ENCODE measurements at regions not wholly inside any gene's neighbourhood (a gene's known extent, or its start where the extent isn't known, plus 50 kb on each side); places are given as distances from the start of the nearest gene placed in this dataset.
"Not testable (repeated sequence)": the region's sequence is repeated elsewhere in the genome, so short reads cannot be mapped to it uniquely, and the experiment has no call there.

DNA sequence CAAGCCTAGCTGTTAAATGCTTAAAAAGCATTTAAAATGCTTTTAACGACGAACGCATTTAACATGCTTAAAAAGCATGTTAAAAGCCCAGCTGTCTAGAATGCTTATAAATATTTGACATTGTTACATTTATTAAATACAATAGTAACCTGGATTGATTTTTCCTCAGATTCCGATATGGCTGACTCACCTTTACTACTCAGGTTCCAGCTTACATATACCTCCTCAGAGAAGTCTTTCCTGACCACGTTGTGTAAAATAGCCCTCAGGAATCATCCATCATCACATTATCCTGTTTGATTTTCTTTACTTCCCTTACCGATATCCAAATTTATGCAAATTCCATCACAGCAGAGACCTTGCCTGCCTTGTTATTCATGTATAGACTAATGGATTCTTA, 51.4 kb downstream of the SLC41A2 start:
- in situ Hi-C loops (cut with MboI; ENCODE audit: low sequenced_read_pairs), result no loop called here

DNA sequence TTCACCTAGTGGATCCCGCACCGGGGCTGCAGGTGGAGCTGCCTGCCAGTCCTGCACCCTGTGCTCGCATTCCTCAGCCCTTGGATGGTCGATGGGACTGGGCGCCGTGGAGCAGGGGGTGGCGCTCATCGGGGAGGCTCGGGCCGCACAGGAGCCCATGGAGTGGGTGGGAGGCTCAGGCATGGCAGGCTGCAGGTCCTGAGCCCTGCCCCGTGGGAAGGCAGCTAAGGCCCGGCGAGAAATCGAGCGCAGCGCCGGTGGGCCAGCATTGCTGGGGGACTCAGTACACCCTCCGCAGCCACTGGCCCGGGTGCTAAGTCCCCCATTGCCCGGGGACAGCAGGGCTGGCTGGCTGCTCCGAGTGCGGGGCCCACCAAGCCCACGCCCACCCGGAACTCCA, 52.6 kb downstream of the SLC41A2 start:
- in situ Hi-C loops (cut with MboI; ENCODE audit: low sequenced_read_pairs), result not testable (repeated sequence)

DNA sequence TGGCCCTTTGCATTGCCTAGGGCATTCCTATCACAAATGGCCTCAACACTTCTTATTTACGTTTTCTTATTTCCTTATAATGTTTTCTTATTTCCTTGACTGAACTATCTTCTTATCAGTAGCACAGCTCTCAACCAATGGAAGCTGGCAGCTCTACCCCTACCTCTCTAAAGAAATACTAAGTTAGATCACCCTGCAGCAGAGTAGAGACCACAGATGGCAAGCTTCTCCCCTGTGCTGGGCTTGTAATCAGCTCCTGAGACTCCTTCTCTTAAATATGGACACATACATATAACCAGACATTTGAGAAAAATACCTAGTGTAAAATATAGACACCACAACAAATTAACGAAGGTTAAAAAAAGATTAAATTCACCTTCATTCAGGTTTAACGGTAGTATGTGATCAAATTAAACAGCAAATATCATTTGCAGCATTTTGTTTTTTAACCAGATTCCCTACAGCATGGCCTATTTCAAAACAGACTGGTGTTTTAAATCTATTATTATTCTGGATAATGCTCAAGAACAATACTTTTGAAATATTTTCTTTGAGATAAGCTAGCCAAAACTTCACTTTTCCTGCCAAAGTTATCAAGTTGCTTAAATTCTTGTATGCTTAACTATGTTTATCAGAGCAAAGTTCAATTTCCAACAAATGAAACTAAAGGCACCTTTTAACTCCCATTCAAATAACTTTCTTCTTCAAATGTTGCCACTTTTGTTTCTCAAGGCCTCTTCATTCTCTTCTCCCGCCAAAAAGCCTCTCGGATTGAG, 54.3 kb downstream of the SLC41A2 start:
- in situ Hi-C loops (cut with MboI; ENCODE audit: low sequenced_read_pairs), result no loop called here

DNA sequence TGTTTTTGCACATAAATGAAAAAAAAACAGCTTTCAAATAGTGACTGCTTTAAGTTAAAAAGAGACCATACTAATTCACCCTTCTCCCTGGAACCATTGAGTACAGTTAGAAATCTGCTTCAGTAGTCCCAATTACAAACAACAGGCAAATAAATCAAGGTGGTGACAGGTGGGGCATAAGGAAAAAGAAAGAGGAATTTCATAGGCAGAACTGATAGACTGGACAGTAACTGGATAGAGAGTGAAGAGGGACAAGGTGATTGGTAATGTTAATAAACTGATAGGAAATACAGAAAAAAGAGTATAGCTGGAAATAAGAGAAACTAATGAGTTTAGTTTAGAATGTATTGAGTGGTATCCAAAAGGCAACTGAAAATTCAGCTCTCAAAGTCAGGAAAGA, 56.0 kb downstream of the SLC41A2 start:
- in situ Hi-C loops (cut with MboI; ENCODE audit: low sequenced_read_pairs), result no loop called here

DNA sequence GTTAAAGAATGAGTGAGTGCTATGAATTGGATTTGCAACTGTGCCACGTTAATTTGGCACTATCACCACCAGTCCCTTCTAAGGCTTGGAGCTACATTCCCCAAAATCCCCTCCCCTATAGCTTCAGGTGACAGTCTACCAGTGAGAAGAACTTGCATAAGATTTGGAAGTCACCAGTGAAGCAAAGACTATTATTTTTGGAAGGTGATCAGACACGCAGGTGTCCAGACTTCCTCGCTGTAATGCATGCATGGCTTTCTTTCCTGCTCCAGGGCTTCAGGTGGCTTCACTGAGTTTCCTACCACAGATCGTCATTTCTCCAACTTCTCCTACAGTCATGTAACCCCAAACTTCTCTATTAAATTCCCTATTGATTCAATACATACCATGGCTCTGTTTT, 61.4 kb downstream of the SLC41A2 start:
- in situ Hi-C loops (cut with MboI; ENCODE audit: low sequenced_read_pairs), result loop anchor here (25.0 kb wide), 1 partner anchor 709 kb away; no protein-coding TSS in a partner anchor

DNA sequence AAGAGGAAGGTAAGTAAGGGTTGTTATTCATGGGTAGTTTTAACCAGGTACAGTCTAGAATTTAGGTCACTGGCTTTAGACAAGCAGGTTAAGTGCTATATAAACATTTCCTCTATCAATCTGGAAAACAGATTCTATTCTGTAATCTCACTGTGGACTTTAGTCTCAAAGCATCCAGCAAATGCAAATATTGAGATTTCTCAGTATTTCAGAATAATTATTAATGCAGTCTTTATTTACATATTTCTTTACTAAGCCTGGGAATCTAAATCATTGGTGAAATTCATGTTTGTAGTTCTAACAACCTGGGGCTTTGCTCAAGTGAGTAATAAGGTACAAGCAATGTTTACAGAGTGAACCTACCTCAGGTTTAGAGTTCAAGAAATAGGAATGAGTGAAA, 61.9 kb downstream of the SLC41A2 start:
- in situ Hi-C loops (cut with MboI; ENCODE audit: low sequenced_read_pairs), result loop anchor here (25.0 kb wide), 1 partner anchor 709 kb away; no protein-coding TSS in a partner anchor

DNA sequence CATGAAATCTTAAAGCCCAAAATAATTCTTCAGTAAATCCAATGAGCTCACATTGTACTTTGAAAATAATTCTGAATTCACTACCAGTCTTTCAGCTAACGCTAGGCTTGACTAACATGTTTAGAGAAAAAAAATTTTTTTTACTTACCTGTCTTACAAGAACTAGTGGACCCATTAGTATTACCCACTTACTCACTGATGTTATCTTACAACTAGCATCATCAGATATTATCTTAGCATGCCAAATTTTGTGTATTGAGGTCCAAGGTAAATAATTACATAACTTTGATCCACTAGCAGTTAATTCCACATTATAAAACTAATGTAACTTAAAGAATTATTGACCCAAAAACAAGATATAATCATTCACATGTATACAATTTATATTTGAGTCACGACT, 62.7 kb downstream of the SLC41A2 start:
- in situ Hi-C loops (cut with MboI; ENCODE audit: low sequenced_read_pairs), result loop anchor here (25.0 kb wide), 1 partner anchor 708 kb away; no protein-coding TSS in a partner anchor

DNA sequence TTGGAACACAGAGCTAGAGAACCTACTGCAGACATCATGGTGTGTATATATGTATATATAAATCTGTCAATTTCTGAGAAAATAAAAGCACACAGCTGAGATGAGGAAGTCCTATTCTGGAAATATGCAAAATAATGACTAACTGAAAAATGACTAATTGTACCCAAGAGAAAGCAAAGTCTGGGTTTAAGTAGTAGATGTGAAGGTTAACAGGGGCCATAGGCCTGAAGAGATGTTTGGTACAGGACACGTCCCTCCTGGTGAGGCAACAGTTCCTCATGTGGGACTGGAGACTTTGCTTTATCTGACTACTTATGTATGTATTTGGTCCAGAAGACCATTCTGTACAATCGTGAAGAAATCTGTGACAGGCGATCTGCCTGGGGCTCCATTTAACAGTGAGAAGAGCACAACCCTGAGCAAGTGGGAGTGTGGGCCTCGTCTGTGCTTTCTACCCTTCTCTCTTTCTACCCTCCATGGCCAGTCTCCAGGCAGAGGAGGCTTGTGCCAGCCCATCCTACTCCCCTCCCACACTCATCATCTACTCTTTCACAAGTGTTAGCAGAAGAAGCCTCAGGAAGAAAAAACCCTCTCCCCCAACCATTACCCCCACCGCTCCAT, 67.5 kb downstream of the SLC41A2 start:
- in situ Hi-C loops (cut with MboI; ENCODE audit: low sequenced_read_pairs), result loop anchor here (25.0 kb wide), 1 partner anchor 703 kb away; no protein-coding TSS in a partner anchor

DNA sequence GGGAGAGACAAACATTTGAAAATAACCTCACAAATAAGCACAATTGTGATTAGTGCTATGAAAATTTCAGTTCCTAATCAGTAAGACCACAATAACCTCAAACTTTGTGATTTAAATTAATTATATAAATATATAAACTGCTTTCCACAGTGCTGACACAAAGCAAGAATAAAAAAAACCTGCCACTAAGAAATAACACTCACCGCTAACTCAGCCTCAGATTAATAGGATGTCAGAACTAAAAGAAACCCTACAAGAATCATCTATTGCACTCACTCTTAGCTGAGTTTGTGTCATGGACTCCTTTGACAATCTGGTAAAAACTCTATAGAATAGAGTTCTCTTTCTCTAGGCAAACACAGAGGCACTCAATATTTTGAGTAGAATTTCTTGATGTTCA, 68.4 kb downstream of the SLC41A2 start:
- in situ Hi-C loops (cut with MboI; ENCODE audit: low sequenced_read_pairs), result loop anchor here (25.0 kb wide), 1 partner anchor 702 kb away; no protein-coding TSS in a partner anchor

DNA sequence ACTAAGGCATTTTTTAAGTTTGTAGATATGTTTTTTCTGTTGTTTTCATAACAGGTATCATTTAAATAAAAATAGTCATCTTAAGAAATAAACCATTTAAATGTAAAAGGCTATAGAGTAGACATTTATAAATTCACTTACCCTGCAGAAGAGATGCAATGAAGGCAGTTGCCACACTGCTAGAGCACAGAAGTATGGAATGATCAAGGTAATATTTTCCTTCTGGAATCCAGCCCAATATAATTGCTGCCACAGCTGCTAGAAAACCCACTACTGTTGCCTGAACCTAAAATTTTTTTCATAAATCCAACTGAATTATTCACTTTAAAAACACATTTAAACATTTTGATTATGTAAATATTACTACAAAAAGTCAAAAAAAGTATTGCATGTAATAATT, 69.2 kb downstream of the SLC41A2 start:
- in situ Hi-C loops (cut with MboI; ENCODE audit: low sequenced_read_pairs), result loop anchor here (25.0 kb wide), 1 partner anchor 702 kb away; no protein-coding TSS in a partner anchor

DNA sequence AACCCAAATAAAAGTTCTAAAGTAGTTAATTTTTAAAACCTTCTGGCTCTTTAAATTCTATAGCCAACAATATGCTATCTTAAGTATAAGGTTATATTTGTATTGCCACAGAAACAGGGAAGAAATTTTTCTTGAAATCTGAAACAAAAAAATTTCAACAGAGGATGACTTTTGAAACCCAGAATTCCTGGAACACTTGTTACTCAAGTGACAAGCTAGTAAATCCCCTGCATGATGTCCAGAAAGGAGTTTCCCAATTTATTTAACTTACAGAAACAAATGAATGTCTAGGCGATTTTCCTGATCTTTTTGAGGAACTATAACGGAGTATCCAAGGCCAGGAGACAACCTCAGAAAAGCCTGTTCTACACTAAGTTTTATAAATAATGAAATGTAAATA, 69.6 kb downstream of the SLC41A2 start:
- in situ Hi-C loops (cut with MboI; ENCODE audit: low sequenced_read_pairs), result loop anchor here (25.0 kb wide), 1 partner anchor 701 kb away; no protein-coding TSS in a partner anchor

DNA sequence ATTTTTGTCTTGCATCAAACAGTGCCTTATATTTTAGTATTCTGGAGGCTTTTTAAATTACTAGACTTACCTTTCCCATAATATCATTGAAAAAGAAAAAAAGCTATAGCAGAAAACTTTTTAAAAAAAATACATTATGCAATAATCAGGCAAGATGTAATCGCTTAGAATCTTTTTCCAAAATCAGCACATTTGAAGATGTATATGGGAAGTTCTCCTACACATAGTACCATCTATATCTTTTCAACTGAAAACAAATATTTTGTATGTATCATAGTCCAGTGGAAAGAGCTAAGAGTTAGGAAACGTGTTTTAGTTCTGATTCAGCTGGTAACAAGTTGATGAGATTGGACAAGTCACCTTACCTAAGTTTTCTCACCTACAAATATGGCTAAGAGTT, 70.6 kb downstream of the SLC41A2 start:
- in situ Hi-C loops (cut with MboI; ENCODE audit: low sequenced_read_pairs), result loop anchor here (25.0 kb wide), 1 partner anchor 700 kb away; no protein-coding TSS in a partner anchor

DNA sequence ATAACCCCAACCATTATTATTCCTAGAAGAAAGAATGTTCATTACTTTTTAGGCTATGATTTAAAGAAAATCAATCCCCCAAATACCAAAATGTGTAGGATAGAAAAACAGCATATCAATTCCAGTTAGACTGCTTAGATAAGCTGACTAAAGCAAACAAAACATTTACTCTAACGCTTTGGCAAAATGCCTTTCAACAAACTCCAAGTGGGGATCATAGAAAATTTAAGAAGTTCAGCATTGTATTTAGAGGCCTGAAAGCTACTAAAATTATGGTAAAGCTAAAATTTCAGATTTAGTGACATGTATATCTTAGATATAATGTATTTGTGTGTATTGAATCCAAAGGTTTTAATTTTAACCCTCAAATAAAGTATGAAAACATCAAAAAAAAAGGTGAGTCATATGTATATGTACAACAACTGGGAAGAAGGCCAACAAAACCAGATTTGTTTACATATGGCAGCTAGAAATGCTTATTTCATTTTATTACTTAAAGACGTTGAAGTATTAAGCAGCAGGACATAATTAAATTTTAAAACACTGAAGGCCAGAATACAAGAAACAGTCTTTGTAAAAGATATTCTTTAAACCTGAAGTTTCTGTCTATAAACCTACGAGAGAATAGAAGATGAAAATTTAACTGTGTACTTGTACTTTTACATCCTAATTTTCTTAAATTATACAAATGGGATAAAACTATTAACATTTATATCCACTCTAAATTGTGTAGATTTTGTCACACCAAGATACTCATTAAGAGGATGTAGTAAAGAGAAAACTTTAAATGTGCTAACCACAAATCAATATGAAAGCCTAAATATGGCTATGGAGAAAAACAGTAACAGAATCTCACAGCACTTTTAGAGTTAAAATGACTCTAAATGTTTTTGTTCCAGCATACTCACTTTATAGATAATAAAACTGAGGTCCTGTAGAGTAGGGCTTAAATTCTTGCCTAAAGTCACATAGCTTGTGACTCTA, 71.4 kb downstream of the SLC41A2 start:
- in situ Hi-C loops (cut with MboI; ENCODE audit: low sequenced_read_pairs), result loop anchor here (25.0 kb wide), 1 partner anchor 699 kb away; no protein-coding TSS in a partner anchor

DNA sequence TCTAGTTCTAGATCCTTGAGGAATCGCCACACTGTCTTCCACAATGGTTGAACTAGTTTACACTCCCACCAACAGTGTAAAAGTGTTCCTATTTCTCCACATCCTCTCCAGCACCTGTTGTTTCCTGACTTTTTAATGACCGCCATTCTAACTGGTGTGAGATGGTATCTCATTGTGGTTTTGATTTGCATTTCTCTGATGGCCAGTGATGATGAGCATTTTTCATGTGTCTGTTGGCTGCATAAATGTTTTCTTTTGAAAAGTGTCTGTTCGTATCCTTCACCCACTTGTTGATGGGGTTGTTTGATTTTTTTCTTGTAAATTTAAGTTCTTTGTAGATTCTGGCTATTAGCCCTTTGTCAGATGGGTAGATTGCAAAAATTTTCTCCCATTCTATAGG, 79.2 kb downstream of the SLC41A2 start:
- in situ Hi-C loops (cut with MboI; ENCODE audit: low sequenced_read_pairs), result loop anchor here (25.0 kb wide), 1 partner anchor 692 kb away; no protein-coding TSS in a partner anchor

DNA sequence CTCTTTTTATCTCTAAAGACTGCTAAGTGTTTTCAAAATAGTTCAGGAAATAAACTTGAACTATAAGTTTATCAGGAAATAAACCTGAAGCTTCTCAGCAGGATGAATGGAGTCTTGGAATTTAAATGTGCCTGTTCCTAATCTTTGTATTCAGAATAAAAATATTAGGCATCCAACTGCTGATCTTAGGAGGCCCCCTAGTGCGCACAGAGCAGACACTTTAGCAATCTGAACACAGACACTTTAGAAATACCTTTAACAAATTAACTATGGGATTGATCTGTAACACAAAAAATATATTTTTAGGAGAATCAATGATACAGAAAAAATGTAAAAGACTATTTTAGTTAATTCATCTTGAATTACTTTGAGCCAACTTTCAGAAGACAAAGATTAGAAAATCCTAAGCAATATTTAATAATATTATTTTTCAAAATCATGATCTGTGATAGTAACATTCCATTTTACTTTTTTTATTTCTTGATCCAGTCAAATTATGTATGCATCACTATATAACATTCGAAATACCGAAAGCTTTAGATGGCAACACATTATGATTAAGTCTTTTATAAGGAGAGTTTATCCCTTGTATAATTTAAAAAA, 80.9 kb downstream of the SLC41A2 start:
- in situ Hi-C loops (cut with MboI; ENCODE audit: low sequenced_read_pairs), result loop anchor here (25.0 kb wide), 1 partner anchor 690 kb away; no protein-coding TSS in a partner anchor

DNA sequence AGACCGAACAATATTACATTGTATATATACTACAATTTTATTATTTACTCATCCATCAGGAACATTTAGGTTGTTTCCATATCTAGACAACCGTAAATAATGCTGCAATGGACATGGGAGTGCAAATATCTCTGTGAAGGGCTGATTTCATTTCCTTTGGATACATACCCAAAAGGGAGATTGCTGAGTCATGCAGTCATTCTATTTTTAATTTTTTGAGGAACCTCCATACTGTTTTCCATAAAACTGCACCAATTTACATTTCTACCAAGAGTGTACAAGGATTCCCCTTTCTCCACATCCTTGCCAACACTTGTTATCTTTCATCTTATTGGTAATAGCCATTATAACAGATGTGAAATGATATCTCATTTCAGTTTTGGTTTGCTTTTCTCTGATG, 84.7 kb downstream of the SLC41A2 start:
- in situ Hi-C loops (cut with MboI; ENCODE audit: low sequenced_read_pairs), result loop anchor here (25.0 kb wide), 1 partner anchor 486 kb away; no protein-coding TSS in a partner anchor

DNA sequence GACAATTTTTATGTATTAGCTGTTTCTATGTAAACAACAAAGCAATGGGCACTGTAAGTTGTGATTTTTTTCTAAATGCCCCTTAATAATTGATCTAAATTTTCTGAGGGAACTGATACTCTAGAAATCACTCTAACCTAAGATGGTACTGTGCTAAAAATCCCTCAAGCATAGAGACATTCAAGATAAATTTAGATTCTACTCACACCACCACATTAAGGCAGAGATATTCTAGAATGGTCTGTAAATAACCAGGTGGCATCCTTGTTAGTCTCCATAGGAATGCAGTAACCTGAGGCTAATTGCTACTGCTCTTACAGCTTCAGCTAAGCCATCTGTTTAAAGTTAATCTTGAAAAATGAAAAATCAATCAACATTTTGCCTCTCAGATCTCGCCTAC, 87.3 kb downstream of the SLC41A2 start:
- in situ Hi-C loops (cut with MboI; ENCODE audit: low sequenced_read_pairs), result loop anchor here (25.0 kb wide), 1 partner anchor 483 kb away; no protein-coding TSS in a partner anchor

DNA sequence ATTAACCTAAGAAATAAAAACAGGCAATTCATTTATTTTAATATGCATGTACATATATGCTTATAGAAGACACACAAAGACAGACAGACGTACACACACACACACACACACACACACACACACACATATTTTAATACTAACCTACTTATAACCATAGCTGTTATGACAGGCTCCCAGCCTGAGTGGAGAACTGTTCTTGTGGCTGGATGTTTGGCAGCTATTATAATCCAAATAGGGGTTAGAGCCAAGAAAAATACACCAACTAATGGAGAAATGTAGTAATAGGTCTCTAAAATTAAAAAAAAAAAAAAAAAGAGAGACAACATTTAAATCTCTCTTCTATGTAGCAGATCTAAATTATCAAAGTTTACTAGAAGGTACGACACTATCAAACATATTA, 91.8 kb downstream of the SLC41A2 start:
- in situ Hi-C loops (cut with MboI; ENCODE audit: low sequenced_read_pairs), result loop anchor here (25.0 kb wide), 1 partner anchor 479 kb away; no protein-coding TSS in a partner anchor

DNA sequence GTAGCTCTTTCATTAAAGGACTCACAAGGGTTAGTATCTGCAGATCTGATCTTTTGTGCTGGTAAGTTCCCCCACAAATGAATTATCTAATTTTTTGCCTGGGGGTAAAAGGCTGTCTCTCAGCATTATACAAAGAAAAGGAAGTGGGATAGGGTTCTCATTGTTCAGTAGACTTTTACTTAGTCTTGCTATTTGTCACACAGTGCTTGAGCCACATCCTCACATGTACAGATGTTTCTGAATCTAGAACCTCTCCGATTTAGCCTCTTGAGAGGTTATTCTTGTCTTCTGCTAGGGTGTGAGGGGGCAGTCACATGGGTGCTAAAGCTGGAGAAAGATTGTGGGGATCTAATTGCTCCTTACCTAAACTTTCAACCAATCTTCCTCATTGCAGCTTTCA, 93.0 kb downstream of the SLC41A2 start:
- in situ Hi-C loops (cut with MboI; ENCODE audit: low sequenced_read_pairs), result loop anchor here (25.0 kb wide), 1 partner anchor 478 kb away; no protein-coding TSS in a partner anchor

DNA sequence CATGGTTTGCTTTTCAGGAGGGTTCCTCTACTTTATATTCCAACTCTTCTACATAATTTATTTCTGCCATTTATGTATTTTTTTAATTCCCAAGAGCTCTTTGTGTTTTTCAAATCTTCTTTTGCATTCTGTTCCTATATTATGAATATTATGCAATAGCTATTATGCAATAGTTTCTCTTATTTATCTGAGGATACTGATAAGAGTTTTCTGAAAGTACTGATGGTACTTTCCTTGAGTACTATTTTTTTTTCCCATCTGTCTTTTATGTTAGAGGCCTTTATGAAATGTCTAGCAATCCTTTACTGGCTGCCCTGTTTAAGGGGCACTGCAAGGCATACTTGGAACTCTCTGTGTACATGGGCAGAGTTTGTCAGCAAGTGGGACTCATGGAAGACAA, 93.4 kb downstream of the SLC41A2 start:
- in situ Hi-C loops (cut with MboI; ENCODE audit: low sequenced_read_pairs), result loop anchor here (25.0 kb wide), 1 partner anchor 477 kb away; no protein-coding TSS in a partner anchor
